NCI-H1092 (cell line): ENCODE measurements at regions not wholly inside any gene's neighbourhood (a gene's known extent, or its start where the extent isn't known, plus 50 kb on each side); places are given as distances from the start of the nearest gene placed in this dataset.
"Not testable (repeated sequence)": the region's sequence is repeated elsewhere in the genome, so short reads cannot be mapped to it uniquely, and the experiment has no call there.

Experiments
- DNase-seq: peaks from one replicate; lab custom pipeline; 2025; lab: John Stamatoyannopoulos, UW

GRCh38 chr2:150371044-150371818 lies 116.2 kb downstream of the RND3 start:
- no peak for DNase-seq

- no peak for DNase-seq
These were observed 116.9 kb downstream of the RND3 start for GRCh38 chr2:150370561-150370960.

GRCh38 chr2:150369862-150370261 lies 117.6 kb downstream of the RND3 start:
- DNase-seq = no peak

- DNase-seq = no peak
These were observed 129.0 kb downstream of the RND3 start for GRCh38 chr2:150358468-150358807.

GRCh38 chr2:150357770-150358467 lies 129.5 kb downstream of the RND3 start:
- DNase-seq = no peak

- no peak for DNase-seq
These were observed 132.0 kb downstream of the RND3 start for GRCh38 chr2:150355440-150355839.

GRCh38 chr2:150353376-150353775 lies 134.1 kb downstream of the RND3 start:
- DNase-seq = no peak

- DNase-seq = no peak
These were observed 135.5 kb downstream of the RND3 start for GRCh38 chr2:150351922-150352321.

- no peak for DNase-seq
These were observed 137.0 kb downstream of the RND3 start for GRCh38 chr2:150350500-150350899.

GRCh38 chr2:150346806-150347205 lies 140.7 kb downstream of the RND3 start:
- DNase-seq = no peak

GRCh38 chr2:150341982-150342680 lies 145.3 kb downstream of the RND3 start:
- DNase-seq = no peak

GRCh38 chr2:150339951-150340350 lies 147.5 kb downstream of the RND3 start:
- peak; percentile 13 for DNase-seq

- DNase-seq = no peak
These were observed 148.2 kb downstream of the RND3 start for GRCh38 chr2:150339282-150339681.

- DNase-seq = no peak
These were observed 151.9 kb downstream of the RND3 start for GRCh38 chr2:150335596-150335995.

GRCh38 chr2:150332383-150332782 lies 155.1 kb downstream of the RND3 start:
- DNase-seq = no peak

- peak; percentile 37 for DNase-seq
These were observed 159.6 kb downstream of the RND3 start for GRCh38 chr2:150327564-150328489.

- no peak for DNase-seq
These were observed 161.7 kb downstream of the RND3 start for GRCh38 chr2:150325656-150326314.

- not testable (repeated sequence) for DNase-seq
These were observed 164.4 kb downstream of the RND3 start for GRCh38 chr2:150323071-150323470.

GRCh38 chr2:150320608-150321007 lies 166.9 kb downstream of the RND3 start:
- DNase-seq = no peak

- DNase-seq = no peak
These were observed 167.6 kb downstream of the RND3 start for GRCh38 chr2:150319658-150320555.
